ENCODE measurements at regions not wholly inside any gene's neighbourhood (a gene's known extent, or its start where the extent isn't known, plus 50 kb on each side); places are given as distances from the start of the nearest gene placed in this dataset.

DNA sequence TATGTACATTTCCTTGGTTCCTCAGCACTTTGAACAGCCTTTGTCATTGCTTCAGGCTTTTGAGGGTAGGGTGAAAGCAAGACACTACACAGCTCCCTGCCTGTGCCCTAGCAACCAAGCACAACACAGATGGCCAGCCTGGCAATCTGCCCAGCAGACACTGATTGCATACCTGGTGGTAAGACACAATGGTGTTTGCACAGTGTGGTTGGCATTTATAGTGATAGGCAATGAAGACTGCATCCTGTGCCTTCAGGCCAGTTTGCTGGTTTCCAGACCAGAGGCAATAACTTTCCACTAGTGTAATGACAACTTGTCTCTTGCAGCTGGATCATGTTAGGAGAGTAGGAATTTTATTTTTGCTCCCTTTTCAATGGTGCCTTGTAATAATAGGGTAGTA lies 144.5 kb upstream of the TNC start:
- no peak for DNase-seq

DNA sequence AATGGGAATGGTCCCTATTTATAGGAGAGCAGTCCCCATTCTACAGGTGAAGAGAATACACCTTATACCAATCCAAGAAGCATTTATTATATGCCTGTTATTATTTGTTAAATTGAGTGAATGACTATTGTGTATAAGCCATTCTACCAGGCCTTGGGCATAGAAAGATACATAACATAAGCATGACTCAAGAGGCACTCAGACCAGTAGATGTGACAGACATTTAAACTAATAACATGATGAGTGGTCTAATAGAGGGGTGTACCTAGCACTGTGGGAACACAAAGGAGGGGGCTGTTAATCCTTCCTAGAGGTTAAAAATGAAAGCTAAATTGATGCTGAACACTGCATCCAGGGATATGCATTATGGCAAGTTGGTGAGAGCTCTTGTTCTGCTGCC lies 145.0 kb upstream of the TNC start:
- DNase-seq: no peak

DNA sequence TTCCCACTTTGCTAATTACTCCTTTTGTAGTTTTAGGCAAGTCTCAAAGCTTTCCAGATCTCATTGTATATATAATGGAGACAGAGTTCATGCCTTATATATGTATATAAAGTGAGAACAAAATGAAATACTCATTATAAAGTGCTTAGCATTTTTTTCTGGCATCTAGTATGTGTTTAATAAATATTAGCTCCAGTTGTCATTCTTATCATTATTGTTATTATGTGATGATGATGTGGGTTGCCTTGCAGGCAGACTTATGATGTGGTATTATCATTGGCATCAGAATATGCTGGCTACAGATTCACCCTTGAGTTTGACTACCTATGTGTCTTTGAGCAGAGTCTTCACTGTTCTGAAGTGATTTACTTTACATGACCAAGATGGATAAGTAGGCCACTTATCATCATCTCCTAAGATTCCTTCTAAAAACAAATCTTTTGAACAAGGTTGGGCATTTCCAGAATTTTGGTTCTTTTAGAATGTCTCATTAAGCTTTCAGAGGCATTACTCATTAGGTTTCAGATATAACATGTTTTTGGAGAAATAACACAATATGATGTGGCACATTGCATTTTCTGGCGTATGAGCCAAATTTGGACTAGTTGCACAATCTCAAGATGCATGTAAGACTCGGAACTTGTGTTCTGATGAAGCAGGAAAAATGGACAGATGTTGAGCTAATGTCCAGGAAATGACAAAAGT lies 145.6 kb upstream of the TNC start:
- DNase-seq: no peak

DNA sequence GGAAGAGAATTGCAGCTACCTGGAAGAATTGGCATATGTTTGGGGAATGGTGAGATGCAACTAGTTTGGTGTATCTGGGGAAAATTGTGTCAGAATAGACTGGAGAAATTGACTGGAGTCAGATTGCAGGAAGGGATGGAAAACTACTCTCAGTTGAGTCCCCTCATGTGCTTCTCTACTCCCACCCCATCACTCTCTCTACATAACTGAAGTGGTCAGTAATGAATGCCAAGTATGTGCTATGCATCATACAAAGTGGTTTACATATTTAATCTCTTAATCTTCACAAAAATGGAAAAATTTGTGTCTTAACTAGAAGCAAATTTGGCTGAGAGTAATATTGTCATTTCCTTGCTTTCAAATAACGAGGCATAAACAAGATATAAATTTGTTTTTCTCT lies 146.4 kb upstream of the TNC start:
- DNase-seq: no peak

DNA sequence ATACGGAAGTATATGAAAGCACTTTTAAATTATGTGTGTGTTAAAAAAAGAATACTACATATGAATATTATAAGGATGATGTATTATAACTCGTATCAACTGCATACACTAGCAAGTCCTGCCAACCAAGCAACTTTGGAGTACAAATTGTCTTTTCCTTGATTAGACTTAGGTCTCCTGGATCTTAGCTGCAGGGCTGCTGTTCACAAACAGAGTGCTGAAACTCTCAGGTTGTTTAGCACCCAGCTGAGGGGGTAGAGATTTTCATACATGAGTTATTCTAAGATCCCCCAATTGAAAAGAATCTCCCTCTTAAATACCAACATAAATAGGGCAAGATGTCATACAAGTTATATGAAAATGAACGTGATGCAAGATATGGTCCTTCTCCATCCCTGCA lies 149.8 kb upstream of the TNC start:
- DNase-seq: no peak

DNA sequence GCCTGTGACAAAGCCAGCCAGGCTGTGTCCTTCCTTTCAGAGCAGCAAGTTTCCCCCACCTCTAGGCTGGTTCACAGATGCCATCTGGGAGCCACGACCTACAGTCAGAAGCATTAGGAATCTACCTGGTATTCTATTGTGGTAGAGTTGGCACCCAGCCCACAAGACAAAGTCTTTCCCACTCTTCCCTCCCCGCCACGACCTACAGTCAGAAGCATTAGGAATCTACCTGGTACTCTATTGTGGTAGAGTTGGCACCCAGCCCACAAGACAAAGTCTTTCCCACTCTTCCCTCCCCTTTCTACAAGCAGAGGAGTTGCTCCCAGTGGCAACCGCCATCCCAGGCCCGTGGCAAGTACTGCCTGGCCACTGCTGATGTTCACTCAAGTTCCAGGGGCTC lies 157.8 kb upstream of the TNC start:
- DNase-seq: no peak

DNA sequence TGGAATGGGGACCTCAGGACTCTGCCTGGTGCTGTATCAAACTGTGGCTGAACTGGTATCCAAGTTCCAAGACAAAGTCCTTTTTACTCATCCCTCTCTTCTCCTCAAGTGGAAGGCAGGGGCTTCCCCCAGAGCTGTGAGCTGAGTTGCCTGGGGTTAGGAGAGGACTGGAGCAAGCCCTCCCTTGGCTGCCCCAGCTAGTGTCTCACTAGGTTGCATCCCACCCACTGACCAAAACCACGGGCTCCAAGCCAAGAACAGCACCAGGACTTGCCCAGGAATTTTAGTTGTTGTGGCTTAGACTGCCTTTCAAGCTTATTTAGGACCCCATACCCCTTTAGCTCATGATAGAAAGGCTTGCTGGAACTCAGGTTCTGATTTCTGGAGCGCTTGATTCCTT lies 158.7 kb upstream of the TNC start:
- DNase-seq: no peak

DNA sequence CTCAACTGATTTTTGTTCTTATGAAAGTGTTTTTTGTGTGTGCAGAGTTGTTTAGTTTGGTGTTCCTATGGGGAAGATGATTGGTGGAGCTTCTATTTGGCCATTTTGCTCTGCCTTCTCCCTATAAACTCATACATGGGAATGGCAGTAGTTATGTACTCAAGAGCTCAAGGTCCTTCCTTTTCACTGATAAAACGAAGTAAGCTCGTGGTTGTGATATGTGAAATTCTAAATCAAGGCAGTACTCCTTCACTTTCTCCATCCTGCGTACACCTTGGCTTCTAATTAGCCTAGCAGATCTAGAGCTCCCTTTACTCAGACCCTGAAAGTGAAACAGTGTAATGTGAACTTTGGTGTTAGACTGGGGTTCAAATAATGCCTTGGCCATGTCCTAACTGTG lies 159.3 kb upstream of the TNC start:
- DNase-seq: no peak

DNA sequence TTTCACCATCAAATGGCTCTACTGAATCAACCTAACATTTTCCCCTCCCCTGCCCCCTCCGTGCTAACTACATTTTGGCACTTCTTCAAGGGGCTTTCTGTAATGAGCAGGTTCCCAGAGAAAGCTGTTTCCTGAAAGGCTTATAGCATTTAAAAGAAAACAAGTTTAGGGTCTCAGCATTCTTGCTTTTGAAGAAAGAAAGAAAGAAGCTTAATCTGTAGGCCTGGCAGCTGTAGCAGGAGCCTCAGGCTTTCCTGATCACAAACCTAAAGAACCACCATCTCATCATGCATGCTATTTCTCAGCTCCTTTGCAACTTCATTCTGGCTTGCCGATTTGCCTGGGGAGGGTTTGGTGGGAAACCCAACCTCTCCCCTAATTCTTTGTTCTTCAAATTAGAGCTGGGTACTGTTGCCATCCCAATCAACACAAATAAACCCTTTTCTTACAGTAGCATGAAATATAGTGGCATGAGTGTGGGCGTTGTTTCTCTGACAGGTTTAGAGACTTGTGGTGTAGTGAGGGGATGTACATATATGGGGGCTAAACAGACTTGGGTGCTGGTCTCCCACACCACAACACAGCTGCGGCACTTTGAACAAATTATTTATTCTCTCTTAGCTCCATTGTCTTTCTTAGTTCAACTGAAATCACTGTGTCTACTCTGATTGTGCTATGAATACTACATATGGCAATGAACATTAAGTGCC lies 160.5 kb upstream of the TNC start:
- no peak for DNase-seq

DNA sequence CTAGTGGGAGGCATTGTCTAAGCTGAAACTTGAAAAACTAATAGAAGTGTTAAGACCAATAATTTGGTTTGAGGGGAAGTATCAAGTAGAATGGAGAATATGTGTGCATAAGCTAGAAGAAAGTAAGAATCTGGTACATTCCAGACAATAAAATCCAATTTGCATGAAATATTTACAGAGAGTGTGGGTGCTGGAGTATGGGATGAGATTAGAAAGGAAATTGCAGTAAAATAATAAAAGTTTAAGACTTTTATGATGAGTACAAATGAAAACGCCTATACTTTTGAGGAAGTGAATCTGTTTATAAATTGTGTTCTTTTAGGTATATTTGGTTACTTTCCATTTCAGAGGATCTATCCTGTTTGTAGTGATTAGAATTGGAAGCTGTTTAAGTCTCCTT lies 165.4 kb upstream of the TNC start:
- DNase-seq: no peak

DNA sequence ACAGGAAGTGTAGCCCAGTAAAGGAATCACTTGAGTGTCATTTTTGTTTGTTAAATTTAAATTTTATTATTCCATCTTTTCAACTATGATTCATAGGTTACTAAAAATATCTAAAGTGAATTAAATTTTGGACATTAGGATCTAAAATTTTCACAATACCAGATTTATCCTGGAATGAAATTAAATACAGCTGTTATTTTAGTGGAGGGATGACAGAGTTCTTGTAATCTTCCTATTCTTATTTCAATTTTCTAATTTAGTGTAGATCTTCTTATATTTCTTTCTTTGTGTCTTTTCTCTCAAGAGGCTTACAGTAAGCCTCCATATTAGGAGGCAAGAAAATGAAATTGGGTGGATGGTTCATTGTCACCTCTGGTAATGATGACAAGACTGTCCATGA lies 167.9 kb upstream of the TNC start:
- DNase-seq: no peak

DNA sequence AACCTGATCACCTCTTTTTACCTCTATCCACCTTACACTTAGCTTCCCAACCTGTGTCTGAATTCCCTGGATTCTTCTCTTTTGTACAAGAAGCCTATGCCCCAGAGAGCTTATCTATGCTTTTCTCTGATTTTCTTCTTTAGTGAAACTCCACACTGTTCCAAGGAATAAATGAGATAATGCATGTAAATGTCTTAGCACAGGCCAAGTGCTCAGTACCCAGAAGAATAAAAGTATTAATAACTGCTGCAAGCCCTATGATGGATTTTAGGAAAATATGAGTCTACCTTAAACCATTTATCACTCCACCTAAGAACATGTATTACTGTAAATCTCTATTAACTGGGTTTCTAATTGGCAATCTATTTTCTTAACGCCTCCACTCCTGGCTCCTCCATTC lies 168.5 kb upstream of the TNC start:
- no peak for DNase-seq

DNA sequence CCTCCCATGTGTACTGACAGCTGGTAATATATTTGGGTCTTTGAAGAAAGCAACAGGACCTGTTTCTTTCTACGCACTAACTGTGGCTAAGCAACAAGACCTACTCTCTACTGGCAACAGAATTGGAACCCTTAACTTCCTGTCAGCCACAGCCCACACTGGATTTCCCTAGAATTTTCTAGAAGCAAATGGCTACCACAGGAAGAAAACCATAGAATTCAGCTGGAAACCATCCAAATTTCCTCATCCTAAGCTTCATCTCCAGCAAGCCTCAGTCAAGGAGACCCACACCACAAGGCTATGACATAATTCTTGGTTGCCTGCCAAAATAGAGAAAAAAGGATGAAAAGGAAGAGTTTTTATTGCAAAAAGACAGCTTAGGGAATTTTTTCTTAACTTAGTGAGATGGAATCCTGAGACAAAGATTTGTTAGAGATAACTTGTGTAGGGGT lies 171.8 kb upstream of the TNC start:
- no peak for DNase-seq

DNA sequence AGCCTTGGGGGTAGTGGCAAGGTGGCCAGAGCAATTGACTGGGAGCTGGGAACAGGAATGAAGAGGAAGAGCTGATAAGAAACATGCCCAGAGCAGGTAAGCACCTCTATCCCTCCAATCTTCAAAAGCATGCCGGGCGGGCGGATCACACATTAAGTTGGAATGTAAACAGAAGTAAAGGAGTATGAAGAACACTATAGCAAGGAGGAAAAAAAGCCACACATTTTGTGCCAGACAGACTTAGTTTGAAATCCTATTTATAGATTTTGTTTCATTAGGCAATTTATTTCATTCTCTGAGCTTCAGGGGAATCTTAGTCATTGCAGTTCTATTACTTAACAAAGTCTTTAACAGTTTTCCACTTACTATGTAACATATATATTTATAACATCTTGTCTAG lies 173.9 kb upstream of the TNC start:
- no peak for DNase-seq

DNA sequence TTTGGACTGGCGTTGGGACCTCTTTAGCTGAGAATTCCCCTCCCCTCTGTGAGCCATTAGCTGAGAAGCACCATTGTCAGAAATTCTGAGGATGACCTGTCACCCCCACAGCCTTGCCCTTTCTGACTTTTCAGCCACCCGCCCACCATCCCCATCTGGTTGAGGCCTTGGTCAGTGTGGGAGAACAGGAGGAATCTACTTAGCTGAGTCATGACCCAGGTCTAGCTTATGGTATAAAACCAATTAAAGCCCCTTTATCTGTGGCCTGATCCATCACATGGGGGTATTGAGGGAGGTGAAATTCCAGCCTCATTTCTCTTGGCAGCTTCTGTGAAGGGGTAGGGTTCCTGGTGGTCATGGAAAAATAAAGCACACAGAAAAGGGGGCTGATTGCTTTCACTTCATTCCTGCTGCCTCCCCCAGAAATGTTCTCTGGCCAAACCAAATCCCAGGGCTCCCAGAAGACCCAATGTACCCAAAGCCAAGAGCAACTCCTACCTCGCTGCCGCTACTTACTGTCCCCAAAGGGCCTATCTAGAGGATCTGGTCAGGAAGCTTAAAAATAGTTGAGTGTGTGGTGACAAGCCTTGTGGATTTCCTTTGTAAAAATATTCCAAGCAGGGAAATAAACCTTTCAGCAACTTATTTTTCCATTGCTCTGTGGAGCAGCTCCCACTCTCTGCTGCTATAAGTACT lies 174.8 kb upstream of the TNC start:
- no peak for DNase-seq

DNA sequence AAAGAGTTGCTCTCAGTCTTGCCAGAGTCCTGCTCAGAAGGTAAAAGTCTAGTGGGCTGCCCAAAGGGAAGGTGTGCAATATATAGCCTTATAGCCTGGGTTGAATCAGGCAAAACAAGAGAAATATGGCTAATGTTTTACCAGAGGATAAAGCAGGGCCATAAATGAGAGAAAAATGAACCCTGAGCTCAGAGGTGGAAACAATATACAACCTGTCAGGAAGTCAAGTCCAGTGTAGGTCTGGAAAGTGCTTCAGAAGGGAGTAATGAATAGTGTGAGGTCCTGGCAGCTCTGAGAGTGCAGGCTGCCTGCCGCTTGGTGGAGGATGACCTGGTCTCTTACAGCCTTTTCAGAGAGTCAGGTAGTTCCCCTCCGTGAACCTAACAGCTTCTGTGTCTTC lies 177.8 kb upstream of the TNC start:
- DNase-seq: no peak

DNA sequence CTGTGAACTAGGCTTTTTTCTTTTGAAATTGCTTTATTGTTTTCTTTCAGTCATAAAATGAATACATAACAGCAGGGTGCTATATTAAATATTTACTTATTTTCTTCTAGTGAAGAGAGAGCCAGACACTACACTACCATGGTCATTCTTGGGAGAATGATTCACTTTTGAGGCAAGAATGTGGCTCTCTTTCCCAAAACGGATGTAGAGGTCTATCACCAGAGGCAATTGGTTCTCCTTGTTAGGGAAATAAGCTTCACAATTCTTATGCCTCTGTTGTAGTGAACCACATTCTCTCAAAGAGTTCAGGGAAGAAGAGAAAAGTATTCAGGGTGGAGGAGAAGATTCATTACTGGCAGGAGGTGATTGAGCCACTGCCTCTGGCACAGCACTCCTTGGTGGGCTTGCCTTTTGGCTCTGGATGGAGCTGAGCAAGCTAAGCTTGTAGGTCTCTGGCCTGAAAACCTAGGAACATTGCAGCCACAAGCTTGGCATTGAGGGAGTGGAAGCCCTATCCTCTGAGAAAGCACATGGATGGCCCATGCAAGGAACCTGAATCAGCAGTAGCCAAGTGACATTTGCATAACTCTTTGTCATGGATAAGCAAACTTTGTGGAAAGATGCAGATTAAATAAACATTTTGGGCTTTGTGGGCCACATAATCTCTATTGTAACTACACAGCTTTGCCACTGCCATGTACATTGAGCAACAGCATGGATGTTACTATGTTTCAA lies 179.0 kb upstream of the TNC start:
- DNase-seq: no peak

DNA sequence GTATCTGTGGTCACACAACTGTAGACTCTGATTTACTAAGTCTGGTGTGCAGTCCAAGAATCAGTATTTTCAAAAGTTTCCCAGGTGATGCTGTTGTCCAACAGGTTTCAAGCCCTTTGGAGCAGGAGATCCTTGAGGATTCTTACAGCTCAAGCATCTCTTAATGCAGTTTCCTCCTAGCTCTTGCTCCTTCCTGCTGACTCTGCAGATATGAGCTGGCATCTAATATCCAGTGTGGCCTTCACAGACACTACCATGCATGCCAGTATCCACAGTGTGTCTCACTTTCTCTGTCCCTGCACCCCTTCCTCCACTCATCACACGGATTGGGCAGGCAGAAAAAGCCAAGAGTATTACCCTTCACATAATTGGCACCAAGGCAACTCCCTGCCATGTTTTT lies 182.2 kb upstream of the TNC start:
- DNase-seq: no peak

DNA sequence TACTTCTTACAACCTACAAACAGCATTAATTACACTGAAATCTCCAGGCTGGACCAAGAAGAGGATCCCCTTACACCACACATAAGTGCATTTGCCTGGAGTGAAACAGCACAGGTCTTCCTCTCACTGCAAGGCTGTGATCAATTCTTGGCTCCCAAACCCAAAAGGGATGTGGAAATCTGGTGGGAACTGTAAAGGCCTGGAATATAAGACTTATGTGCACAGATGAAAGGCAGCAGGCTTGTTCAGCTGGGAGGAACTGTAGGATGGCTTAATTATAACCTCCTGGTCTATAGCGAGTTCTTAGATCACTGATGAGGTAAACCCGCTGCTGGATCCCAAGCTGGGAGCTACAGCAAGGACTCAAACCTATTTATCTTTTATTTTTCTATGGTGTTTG lies 182.9 kb upstream of the TNC start:
- DNase-seq: no peak

DNA sequence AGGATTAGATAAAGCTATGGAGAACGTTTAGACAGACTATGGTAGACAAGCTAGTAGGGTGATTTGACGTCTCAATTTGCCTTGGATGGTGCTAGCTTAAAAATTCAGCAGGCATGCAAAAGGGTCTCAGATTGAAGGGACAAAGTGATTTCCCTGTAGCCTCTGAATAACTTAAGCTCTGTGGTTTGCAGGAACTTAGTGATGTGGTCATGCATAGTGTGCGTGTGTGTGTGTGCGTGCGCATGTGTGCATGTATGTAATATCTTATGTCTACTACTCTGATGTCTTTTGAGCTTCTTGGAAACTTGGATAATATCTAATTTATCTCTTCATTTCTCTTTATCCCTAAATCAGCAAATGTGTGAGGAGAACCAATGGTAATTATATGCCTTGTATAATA lies 183.6 kb upstream of the TNC start:
- no peak for DNase-seq

DNA sequence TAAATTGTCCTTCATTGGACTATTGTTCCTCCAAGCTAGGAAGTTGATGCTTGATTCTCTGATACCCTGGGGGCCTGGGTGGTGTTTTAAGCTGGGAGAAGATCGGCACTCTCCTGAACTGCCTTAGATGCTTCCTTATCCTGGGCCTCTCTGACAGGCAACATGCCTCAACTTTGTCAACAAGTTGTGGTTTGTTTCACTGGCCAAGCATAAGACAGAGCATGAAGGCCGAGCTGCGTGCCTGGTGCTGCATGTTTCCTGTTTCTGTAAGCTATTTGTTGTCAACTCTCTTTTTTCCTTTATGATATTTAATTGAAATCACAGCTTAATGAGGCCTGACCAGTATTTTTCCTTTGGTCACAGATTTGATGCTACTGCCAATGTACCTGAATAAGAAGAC lies 187.6 kb upstream of the TNC start:
- DNase-seq: no peak

DNA sequence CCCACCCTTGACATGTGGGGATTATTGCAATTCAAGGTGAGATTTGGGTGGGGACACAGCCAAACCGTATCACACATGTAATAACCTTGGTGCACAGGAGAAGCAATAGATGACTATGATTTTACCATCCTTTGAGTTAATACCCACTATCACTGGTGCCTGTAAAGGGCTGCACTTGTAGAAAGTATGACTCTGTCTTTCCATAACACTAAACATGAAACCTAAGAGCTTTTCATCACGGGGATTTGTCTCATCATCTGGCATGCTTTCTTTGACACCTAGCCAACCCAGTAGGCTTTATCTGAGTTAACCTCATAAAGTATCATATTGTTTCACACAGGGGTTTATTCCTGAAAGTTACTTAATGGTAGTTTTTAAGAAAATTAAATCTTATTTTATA lies 188.9 kb upstream of the TNC start:
- DNase-seq: no peak

DNA sequence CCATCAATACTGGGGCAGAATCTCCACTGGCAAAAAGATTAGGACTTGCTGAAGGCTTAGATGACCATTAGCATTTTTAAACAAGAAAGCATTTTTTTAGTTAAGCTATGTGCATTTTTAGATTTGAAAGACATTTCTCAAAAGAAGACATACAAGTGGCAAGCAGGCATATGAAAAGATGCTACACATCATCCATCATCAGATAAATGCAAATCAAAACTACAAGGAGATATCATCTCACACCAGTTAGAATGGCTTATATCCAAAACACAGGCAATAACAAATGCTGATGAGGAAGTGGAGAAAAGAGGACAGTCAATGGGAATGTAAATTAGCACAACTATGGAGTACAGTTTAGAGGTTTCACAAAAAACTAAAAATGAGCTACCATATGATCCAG lies 195.6 kb upstream of the TNC start:
- DNase-seq: no peak

DNA sequence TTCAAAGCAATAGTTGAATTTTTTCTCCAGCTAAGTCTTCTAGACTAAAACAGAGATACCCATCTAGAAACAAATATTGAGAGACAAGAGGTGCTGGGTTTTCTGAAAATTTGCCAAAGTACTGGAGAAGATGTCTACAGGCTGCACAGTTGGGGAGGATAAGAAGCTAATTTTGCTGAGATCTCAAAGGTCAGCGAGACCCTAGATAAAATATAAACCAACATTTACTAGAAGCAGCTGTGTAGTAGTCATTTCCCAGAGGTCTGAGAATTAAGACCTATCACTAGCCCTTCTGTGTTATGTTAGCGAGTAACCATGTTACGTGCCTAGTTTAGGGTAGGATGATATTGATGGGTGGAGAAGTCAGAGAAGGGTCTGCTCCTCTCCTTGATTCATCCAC lies 208.5 kb upstream of the TNC start:
- DNase-seq: no peak

Measured in NK-92 treated with Interleukin-12 subunit alpha and Interleukin-12 subunit beta, amount 100 ng/mL, for 24 hours (cell line).